IPS-NIHi11 (cell line): ENCODE measurements at regions not wholly inside any gene's neighbourhood (a gene's known extent, or its start where the extent isn't known, plus 50 kb on each side); places are given as distances from the start of the nearest gene placed in this dataset.
"Not testable (repeated sequence)": the region's sequence is repeated elsewhere in the genome, so short reads cannot be mapped to it uniquely, and the experiment has no call there.

ENCODE experiments used
- DNase-seq: peaks from one replicate; pipeline ENCODE4 v3.0.0; 2012; ENCODE audit warnings: mixed read lengths, low spot score

- DNase-seq, result no peak
These were observed 213.8 kb downstream of the DSC3 start for GRCh38 chr18:30828700-30829099.

- DNase-seq, result no peak
These were observed 222.9 kb downstream of the DSC3 start for GRCh38 chr18:30819619-30820018.

GRCh38 chr18:30814446-30814845 lies 228.1 kb downstream of the DSC3 start:
- DNase-seq, result no peak

GRCh38 chr18:30811580-30811979 lies 231.0 kb downstream of the DSC3 start:
- no peak for DNase-seq

GRCh38 chr18:30810580-30810979 lies 232.0 kb downstream of the DSC3 start:
- DNase-seq, result no peak

- no peak for DNase-seq
These were observed 235.7 kb downstream of the DSC3 start for GRCh38 chr18:30806823-30807222.

GRCh38 chr18:30800800-30801199 lies 241.7 kb downstream of the DSC3 start:
- DNase-seq, result no peak

- DNase-seq, result no peak
These were observed 250.5 kb downstream of the DSC3 start for GRCh38 chr18:30792051-30792450.

- not testable (repeated sequence) for DNase-seq
These were observed 254.0 kb downstream of the DSC3 start for GRCh38 chr18:30788411-30788991.

- DNase-seq, result peak; percentile 20
These were observed 255.1 kb downstream of the DSC3 start for GRCh38 chr18:30787410-30787809.

GRCh38 chr18:30781601-30782000 lies 260.9 kb downstream of the DSC3 start:
- no peak for DNase-seq

- no peak for DNase-seq
These were observed 266.9 kb downstream of the DSC3 start for GRCh38 chr18:30775629-30776028.

- not testable (repeated sequence) for DNase-seq
These were observed 270.4 kb downstream of the DSC3 start for GRCh38 chr18:30772170-30772569.

GRCh38 chr18:30766053-30766452 lies 276.5 kb downstream of the DSC3 start:
- DNase-seq, result no peak

- no peak for DNase-seq
These were observed 277.3 kb downstream of the DSC3 start for GRCh38 chr18:30765247-30765646.

- DNase-seq, result peak; percentile 50
These were observed 278.6 kb downstream of the DSC3 start for GRCh38 chr18:30763902-30764350.

GRCh38 chr18:30754846-30755245 lies 287.7 kb downstream of the DSC3 start:
- no peak for DNase-seq

- DNase-seq, result no peak
These were observed 294.0 kb downstream of the DSC3 start for GRCh38 chr18:30748541-30748940.

GRCh38 chr18:30746224-30746623 lies 296.3 kb downstream of the DSC3 start:
- DNase-seq, result no peak

GRCh38 chr18:30743033-30743432 lies 299.5 kb downstream of the DSC3 start:
- DNase-seq, result no peak

- DNase-seq, result no peak
These were observed 311.6 kb downstream of the DSC3 start for GRCh38 chr18:30730915-30731314.

GRCh38 chr18:30727849-30728248 lies 314.7 kb downstream of the DSC3 start:
- DNase-seq, result no peak

- no peak for DNase-seq
These were observed 329.2 kb downstream of the DSC3 start for GRCh38 chr18:30713299-30713698.

GRCh38 chr18:30712383-30712782 lies 330.2 kb downstream of the DSC3 start:
- DNase-seq, result no peak

GRCh38 chr18:30709595-30709994 lies 332.9 kb downstream of the DSC3 start:
- no peak for DNase-seq
